Panc1 (cell line): ENCODE measurements at regions not wholly inside any gene's neighbourhood (a gene's known extent, or its start where the extent isn't known, plus 50 kb on each side); places are given as distances from the start of the nearest gene placed in this dataset.

Source experiments
- ATAC-seq: fragments of 200-7000 bp; cut with Tn5 transposase; 2 replicates; pipeline ENCODE4 v1.9.1; 2020; ENCODE audit warnings: mild to moderate bottlenecking, moderate library complexity
- BruUV-seq: library from RNA; stranded (reverse); fragments of 400-500 nt; replicated peaks from 2 replicates; lab custom pipeline; 2021; lab: Mats Ljungman, UMichigan
- CTCF ChIA-PET: fragments of 300-600 bp; sonication (Branson Sonifier 250); formaldehyde crosslinking; loops from one replicate; lab custom pipeline; 2022; ENCODE audit warnings: antibody characterized with exemption; lab: Charles Lee
- POLR2A ChIA-PET: fragments of 300-600 bp; sonication (Branson Sonifier 250); formaldehyde crosslinking; loops from one replicate; lab custom pipeline; 2022; ENCODE audit warnings: antibody characterized with exemption; lab: Charles Lee
- DNase-seq: peaks from one replicate; pipeline ENCODE4 v3.0.0-alpha.2; 2010; ENCODE audit warnings: low read depth, low spot score
- H3K27ac ChIP-seq: 2 replicates; pipeline ENCODE4 v1.5.1; 2011; ENCODE audit warnings: mild to moderate bottlenecking, low read length, inconsistent platforms
- H3K27me3 ChIP-seq: fragments of 200-500 bp; sonication (Bioruptor generic); 2 replicates; pipeline ENCODE4 v1.6.0; 2014; ENCODE audit warnings: low read length, inconsistent platforms; ENCODE audit not compliant: control insufficient read depth, insufficient read depth
- H3K36me3 ChIP-seq: fragments of 200-500 bp; sonication (Bioruptor generic); 2 replicates; pipeline ENCODE4 v1.5.1; 2014; ENCODE audit warnings: inconsistent platforms, mild to moderate bottlenecking, low read length, moderate library complexity; ENCODE audit not compliant: control insufficient read depth, insufficient read depth
- H3K4me1 ChIP-seq: 2 replicates; pipeline ENCODE4 v1.5.1; 2011; ENCODE audit warnings: inconsistent platforms, mild to moderate bottlenecking, low read length, moderate library complexity; ENCODE audit not compliant: control insufficient read depth, insufficient read depth
- H3K4me3 ChIP-seq, 2 experiments: 2 replicates each; pipeline ENCODE4 v1.5.1; 2011 to 2012; ENCODE audit warnings: low read depth in 2 of 2, low read length in 2 of 2, mild to moderate bottlenecking in 2 of 2, inconsistent platforms in 1 of 2, moderate library complexity in 1 of 2
- H3K9me3 ChIP-seq: fragments of 200-500 bp; sonication (Bioruptor generic); 2 replicates; pipeline ENCODE4 v1.5.1; 2014; ENCODE audit warnings: low read depth, mild to moderate bottlenecking, inconsistent platforms, low read length, moderate library complexity; ENCODE audit not compliant: control insufficient read depth, insufficient read depth
- POLR2AphosphoS5 ChIP-seq: IDR thresholded peaks from 2 replicates; pipeline ENCODE4 v1.6.1; 2012; ENCODE audit warnings: mild to moderate bottlenecking, low read depth, low read length, moderate library complexity
- REST ChIP-seq, 2 experiments: IDR thresholded peaks; 2 replicates each; pipeline ENCODE4 v1.6.1; 2011 to 2012; ENCODE audit warnings: low read depth in 2 of 2, control low read depth in 1 of 2, low read length in 1 of 2, mild to moderate bottlenecking in 1 of 2, moderate library complexity in 1 of 2; ENCODE audit not compliant: insufficient read depth in 1 of 2
- SIN3A ChIP-seq: IDR thresholded peaks from 2 replicates; pipeline ENCODE4 v1.6.1; 2012; ENCODE audit warnings: low read depth, mild to moderate bottlenecking, low read length, moderate library complexity, borderline replicate concordance; ENCODE audit not compliant: insufficient read depth
- TCF7L2 ChIP-seq: IDR thresholded peaks from 2 replicates; pipeline ENCODE4 v1.6.1; 2011; ENCODE audit warnings: mild to moderate bottlenecking, low read depth, low read length, inconsistent platforms
- in situ Hi-C: cut with HindIII; loops from 2 replicates; pipeline ENCODE4 v1.10.0; 2016; ENCODE audit warnings: low sequenced_read_pairs, low pct_unique_long_range_greater_than_20kb
- intact Hi-C: fragments of 100-400 bp; cut with micrococcal nuclease; formaldehyde crosslinking; loops from one replicate; pipeline ENCODE4 v1.10.0; 2022; ENCODE audit not compliant: unreplicated experiment
- TF ChIP-seq, protein P1 (sequence below): fragments of 450-650 bp; IDR thresholded peaks from 2 replicates; pipeline ENCODE4 v1.5.1; 2017; ENCODE audit warnings: mild to moderate bottlenecking

GRCh38 chr6:95364016-95364604, 213.2 kb upstream of the MANEA start:
- Histone ChIP-seq H3K27ac (no peak overlapping the region), H3K27me3 (no peaks in the 10 kb centered on the region), H3K36me3 (no peaks in the 10 kb centered on the region), H3K9me3 (no peaks in the 10 kb centered on the region), H3K4me3 (no peak overlapping the region), H3K4me1 (no peaks in the 10 kb centered on the region)
- BruUV-seq = no TSS peak
- ATAC-seq (no peak), DNase-seq (peak; percentile 10)
- CTCF ChIA-PET = no interaction called here
- TF ChIP-seq, protein P1, sequence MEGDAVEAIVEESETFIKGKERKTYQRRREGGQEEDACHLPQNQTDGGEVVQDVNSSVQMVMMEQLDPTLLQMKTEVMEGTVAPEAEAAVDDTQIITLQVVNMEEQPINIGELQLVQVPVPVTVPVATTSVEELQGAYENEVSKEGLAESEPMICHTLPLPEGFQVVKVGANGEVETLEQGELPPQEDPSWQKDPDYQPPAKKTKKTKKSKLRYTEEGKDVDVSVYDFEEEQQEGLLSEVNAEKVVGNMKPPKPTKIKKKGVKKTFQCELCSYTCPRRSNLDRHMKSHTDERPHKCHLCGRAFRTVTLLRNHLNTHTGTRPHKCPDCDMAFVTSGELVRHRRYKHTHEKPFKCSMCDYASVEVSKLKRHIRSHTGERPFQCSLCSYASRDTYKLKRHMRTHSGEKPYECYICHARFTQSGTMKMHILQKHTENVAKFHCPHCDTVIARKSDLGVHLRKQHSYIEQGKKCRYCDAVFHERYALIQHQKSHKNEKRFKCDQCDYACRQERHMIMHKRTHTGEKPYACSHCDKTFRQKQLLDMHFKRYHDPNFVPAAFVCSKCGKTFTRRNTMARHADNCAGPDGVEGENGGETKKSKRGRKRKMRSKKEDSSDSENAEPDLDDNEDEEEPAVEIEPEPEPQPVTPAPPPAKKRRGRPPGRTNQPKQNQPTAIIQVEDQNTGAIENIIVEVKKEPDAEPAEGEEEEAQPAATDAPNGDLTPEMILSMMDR = peak; percentile 41; the same call in 1 of the 2 replicates
- no peak for TF ChIP-seq TCF7L2
- in situ Hi-C loops = no loop called here
- POLR2A ChIA-PET = no interaction called here
- intact Hi-C loops = loop anchor here (10.0 kb wide), 1 partner anchor 501 kb away; no protein-coding TSS in a partner anchor

DNA sequence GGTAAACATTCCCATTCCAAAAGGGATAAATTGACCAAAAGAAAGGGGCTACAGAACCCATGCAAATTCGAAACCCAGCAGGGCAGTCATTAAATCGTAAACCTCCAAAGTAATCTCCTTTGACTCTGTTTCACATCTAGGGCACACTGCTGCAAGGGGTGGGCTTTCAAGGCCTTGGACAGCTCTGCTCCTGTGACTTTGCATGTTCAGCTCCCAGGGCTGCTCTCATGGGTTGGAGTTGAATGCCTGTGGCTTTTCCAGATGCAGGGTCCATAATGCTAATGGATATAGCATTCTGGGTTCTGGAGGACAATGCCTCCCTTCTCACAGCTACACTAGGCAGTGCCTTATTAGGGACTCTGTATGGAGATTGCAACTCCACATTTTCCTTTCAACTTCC, 211.9 kb upstream of the MANEA start:
- ATAC-seq (no peak), DNase-seq (no peak)
- Histone ChIP-seq H3K9me3 (no peaks in the 10 kb centered on the region), H3K36me3 (no peaks in the 10 kb centered on the region), H3K27me3 (no peaks in the 10 kb centered on the region), H3K27ac (no peak overlapping the region), H3K4me1 (no peaks in the 10 kb centered on the region), H3K4me3 (no peak overlapping the region)
- intact Hi-C loops = loop anchor here (10.0 kb wide), 1 partner anchor 499 kb away; no protein-coding TSS in a partner anchor
- TF ChIP-seq, protein P1 = no peak
- no peak for TF ChIP-seq REST (IDR thresholded peaks at IDR 0.05; ENCODE audit: insufficient read depth in 1 of 2, low read depth in 2 of 2, low read length in 1 of 2)
- no peak for TF ChIP-seq TCF7L2
- TF ChIP-seq POLR2AphosphoS5 = no peak
- no peak for TF ChIP-seq SIN3A
- in situ Hi-C loops = no loop called here
- ChIA-PET CTCF (no interaction called here), POLR2A (no interaction called here)
- no TSS peak for BruUV-seq
